ENCODE measurements at regions not wholly inside any gene's neighbourhood (a gene's known extent, or its start where the extent isn't known, plus 50 kb on each side); places are given as distances from the start of the nearest gene placed in this dataset.

DNA sequence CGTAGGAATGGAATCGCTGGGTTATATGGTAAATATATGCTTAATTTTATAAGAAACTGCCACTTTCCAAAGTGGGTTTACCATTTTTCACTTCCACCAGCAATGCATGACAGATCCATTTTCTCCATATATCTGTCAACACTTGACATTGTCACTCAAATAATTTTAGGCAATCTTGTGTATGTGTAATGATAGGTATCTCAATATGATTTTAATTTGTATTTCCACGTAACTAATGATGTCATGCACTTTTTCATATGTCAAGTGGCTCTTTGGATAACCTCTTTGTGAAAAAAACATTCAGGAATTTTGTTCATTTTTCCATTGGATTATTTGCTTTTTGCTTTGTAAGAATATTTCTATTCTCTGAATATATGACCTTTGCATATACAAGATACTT, 419.9 kb downstream of the BTBD3 start:
- ChIA-PET POLR2A (no interaction called here), CTCF (no interaction called here)
- Mint-ChIP-seq H3K4me3 (no peak overlapping the region), H3K9me3 (ENCODE audit: insufficient read depth) (peaks cover 3% of the 10 kb centered on the region), H3K27me3 (no peaks in the 10 kb centered on the region), H3K27ac (no peak overlapping the region), H3K4me1 (no peaks in the 10 kb centered on the region)
- no peak for DNase-seq
- no peak overlapping the region for H3K4me2 ChIP-seq (replicated peaks; ENCODE audit: low read depth, low read length, poor library complexity, severe bottlenecking)
- H3K9ac ChIP-seq (ENCODE audit: low read length) = no peak overlapping the region
- no peaks in the 10 kb centered on the region for H3K36me3 ChIP-seq (replicated peaks in 1 of 2; ENCODE audit: control extremely low read depth in 1 of 2, control insufficient read depth in 1 of 2, extremely low read depth in 1 of 2, insufficient read depth in 2 of 2, low read length in 1 of 2)
- TF ChIP-seq, protein P1, sequence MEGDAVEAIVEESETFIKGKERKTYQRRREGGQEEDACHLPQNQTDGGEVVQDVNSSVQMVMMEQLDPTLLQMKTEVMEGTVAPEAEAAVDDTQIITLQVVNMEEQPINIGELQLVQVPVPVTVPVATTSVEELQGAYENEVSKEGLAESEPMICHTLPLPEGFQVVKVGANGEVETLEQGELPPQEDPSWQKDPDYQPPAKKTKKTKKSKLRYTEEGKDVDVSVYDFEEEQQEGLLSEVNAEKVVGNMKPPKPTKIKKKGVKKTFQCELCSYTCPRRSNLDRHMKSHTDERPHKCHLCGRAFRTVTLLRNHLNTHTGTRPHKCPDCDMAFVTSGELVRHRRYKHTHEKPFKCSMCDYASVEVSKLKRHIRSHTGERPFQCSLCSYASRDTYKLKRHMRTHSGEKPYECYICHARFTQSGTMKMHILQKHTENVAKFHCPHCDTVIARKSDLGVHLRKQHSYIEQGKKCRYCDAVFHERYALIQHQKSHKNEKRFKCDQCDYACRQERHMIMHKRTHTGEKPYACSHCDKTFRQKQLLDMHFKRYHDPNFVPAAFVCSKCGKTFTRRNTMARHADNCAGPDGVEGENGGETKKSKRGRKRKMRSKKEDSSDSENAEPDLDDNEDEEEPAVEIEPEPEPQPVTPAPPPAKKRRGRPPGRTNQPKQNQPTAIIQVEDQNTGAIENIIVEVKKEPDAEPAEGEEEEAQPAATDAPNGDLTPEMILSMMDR (IDR thresholded peaks at IDR 0.05) = no peak
- TF ChIP-seq EZH2 (IDR thresholded peaks at IDR 0.05; ENCODE audit: borderline replicate concordance, insufficient read depth, low read depth, low read length, poor library complexity, severe bottlenecking) = no peak
- no peaks in the 10 kb centered on the region for H3K9me3 ChIP-seq (ENCODE audit: control extremely low read depth in 1 of 3, control insufficient read depth in 2 of 3, insufficient read depth in 1 of 3, low read length in 2 of 3)
- WGBS (ENCODE audit: insufficient coverage) = no CpG with 5 or more reads among the region's 3 CpGs
- intact Hi-C loops (cut with micrococcal nuclease) = no loop called here
- no peaks in the 10 kb centered on the region for H3K79me2 ChIP-seq (ENCODE audit: control insufficient read depth, insufficient read depth, low read length)
- H3K4me1 ChIP-seq (ENCODE audit: control insufficient read depth in 2 of 2, insufficient read depth in 2 of 2, low read length in 2 of 2) = no peaks in the 10 kb centered on the region
- H3K27ac ChIP-seq (ENCODE audit: low read length in 2 of 2) = no peak overlapping the region
- no peak overlapping the region for H2AFZ ChIP-seq (ENCODE audit: insufficient read depth, low read depth, low read length, poor library complexity, severe bottlenecking)
- H3K27me3 ChIP-seq (replicated peaks in 1 of 4; ENCODE audit: control extremely low read depth in 1 of 4, control insufficient read depth in 3 of 4, insufficient read depth in 4 of 4, low read length in 3 of 4) = no peaks in the 10 kb centered on the region
- ATAC-seq (ENCODE audit: low read depth) = no peak
- H3K4me3 ChIP-seq (ENCODE audit: control extremely low read depth in 1 of 5, extremely low read depth in 1 of 5, insufficient read depth in 1 of 5, low read depth in 2 of 5, low read length in 4 of 5) = no peak overlapping the region
- no peaks in the 10 kb centered on the region for H4K20me1 ChIP-seq (ENCODE audit: control insufficient read depth, insufficient read depth, low read length, poor library complexity, severe bottlenecking)

DNA sequence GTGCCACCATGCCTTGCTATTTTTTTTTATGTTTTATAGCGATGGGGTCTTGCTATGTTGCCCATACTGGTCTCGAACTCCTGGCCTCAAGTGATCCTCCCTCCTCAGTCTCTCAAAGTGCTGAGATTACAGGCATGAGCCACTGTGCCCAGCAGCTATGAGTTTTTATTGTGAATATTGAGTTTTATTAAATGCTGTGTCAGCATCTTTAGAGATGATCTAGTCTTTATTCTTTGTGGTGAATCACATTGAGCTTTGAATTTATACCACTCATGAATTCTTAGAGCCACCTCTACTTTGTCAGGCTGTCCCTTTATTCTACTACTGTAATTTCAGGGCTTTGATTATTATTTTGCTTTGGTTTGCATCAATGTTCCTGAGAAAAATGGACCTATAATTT, 428.3 kb downstream of the BTBD3 start:
- Histone ChIP-seq H3K27me3 (replicated peaks in 1 of 4; ENCODE audit: control extremely low read depth in 1 of 4, control insufficient read depth in 3 of 4, insufficient read depth in 4 of 4, low read length in 3 of 4) (no peaks in the 10 kb centered on the region), H3K27ac (ENCODE audit: low read length in 2 of 2) (no peak overlapping the region), H3K4me2 (replicated peaks; ENCODE audit: low read depth, low read length, poor library complexity, severe bottlenecking) (no peak overlapping the region), H2AFZ (ENCODE audit: insufficient read depth, low read depth, low read length, poor library complexity, severe bottlenecking) (no peak overlapping the region), H3K79me2 (ENCODE audit: control insufficient read depth, insufficient read depth, low read length) (no peaks in the 10 kb centered on the region), H3K4me3 (ENCODE audit: control extremely low read depth in 1 of 5, extremely low read depth in 1 of 5, insufficient read depth in 1 of 5, low read depth in 2 of 5, low read length in 4 of 5) (no peak overlapping the region), H3K9ac (ENCODE audit: low read length) (no peak overlapping the region), H3K36me3 (replicated peaks in 1 of 2; ENCODE audit: control extremely low read depth in 1 of 2, control insufficient read depth in 1 of 2, extremely low read depth in 1 of 2, insufficient read depth in 2 of 2, low read length in 1 of 2) (no peaks in the 10 kb centered on the region), H4K20me1 (ENCODE audit: control insufficient read depth, insufficient read depth, low read length, poor library complexity, severe bottlenecking) (no peaks in the 10 kb centered on the region), H3K9me3 (ENCODE audit: control extremely low read depth in 1 of 3, control insufficient read depth in 2 of 3, insufficient read depth in 1 of 3, low read length in 2 of 3) (no peaks in the 10 kb centered on the region), H3K4me1 (ENCODE audit: control insufficient read depth in 2 of 2, insufficient read depth in 2 of 2, low read length in 2 of 2) (no peaks in the 10 kb centered on the region)
- POLR2A ChIA-PET = no interaction called here
- DNase-seq (no peak), ATAC-seq (ENCODE audit: low read depth) (no peak)
- intact Hi-C loops (cut with micrococcal nuclease) = no loop called here
- no peak overlapping the region for H3K4me3 Mint-ChIP-seq
- H3K27ac Mint-ChIP-seq = no peak overlapping the region
- TF ChIP-seq, protein P1 (IDR thresholded peaks at IDR 0.05) = no peak
- TF ChIP-seq EZH2 (IDR thresholded peaks at IDR 0.05; ENCODE audit: borderline replicate concordance, insufficient read depth, low read depth, low read length, poor library complexity, severe bottlenecking) = no peak
- H3K27me3 Mint-ChIP-seq = no peaks in the 10 kb centered on the region
- H3K4me1 Mint-ChIP-seq = no peaks in the 10 kb centered on the region
- no peaks in the 10 kb centered on the region for H3K9me3 Mint-ChIP-seq (ENCODE audit: insufficient read depth)
- no CpG with 5 or more reads among the region's 2 CpGs for WGBS (ENCODE audit: insufficient coverage)
- CTCF ChIA-PET = no interaction called here

Data from B cell (primary cell).